HG03432 (cell line): ENCODE measurements at regions not wholly inside any gene's neighbourhood (a gene's known extent, or its start where the extent isn't known, plus 50 kb on each side); places are given as distances from the start of the nearest gene placed in this dataset.
"Not testable (repeated sequence)": the region's sequence is repeated elsewhere in the genome, so short reads cannot be mapped to it uniquely, and the experiment has no call there.

Source experiments
- ATAC-seq: cut with Tn5 transposase; IDR thresholded peaks from one replicate; pipeline ENCODE4 v1.9.1; 2021; ENCODE audit warnings: mild to moderate bottlenecking, moderate library complexity; ENCODE audit not compliant: unreplicated experiment

DNA sequence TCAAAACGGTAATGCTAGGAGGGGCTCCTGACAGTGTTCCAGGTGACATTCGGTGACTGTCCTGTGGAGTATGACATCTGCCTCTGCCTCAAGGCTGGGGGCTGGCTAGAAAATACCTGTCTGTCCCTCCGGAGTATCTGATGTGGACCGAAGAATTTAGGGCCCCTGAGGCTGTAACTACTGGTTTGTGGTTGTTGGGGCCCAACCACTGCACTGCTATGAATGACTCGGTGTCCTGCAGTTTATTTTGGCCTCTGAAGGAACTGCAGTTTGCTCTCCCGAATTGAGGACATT lies 198.9 kb upstream of the CAND1 start:
- ATAC-seq: no peak

DNA sequence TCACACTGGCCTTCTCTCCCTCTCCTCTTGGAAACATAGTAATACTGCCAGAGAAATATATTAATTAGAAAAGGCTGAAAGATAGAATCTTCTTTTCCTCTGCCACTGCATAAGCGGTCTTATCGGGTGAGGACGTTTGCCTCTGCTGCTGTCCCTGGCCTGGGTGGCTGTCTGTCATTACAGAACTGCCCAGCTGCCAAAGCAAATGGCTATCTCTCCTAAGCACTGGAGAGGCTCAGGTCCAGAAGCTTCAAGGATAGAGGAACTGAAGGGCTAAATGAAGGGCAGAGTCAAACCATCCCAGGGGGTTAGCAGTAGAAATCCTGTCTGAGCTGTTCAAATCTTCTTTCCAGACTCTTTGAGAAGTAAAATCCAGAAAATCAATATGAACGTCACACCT lies 198.6 kb upstream of the CAND1 start:
- no peak for ATAC-seq

DNA sequence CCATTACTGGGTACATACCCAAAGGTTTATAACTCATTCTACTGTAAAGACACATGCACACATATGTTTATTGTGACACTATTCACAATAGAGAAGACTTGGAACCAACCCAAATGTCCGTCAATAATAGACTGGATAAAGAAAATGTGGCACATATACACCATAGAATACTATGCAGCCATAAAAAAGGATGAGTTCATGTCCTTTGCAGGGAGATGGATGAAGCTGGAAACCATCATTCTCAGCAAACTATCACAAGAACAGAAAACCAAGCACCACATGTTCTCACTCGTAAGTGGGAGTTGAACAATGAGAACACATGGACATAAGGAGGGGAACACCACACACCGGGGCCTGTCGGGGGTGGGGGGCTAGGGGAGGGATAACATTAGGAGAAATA lies 196.9 kb upstream of the CAND1 start:
- ATAC-seq: not testable (repeated sequence)

DNA sequence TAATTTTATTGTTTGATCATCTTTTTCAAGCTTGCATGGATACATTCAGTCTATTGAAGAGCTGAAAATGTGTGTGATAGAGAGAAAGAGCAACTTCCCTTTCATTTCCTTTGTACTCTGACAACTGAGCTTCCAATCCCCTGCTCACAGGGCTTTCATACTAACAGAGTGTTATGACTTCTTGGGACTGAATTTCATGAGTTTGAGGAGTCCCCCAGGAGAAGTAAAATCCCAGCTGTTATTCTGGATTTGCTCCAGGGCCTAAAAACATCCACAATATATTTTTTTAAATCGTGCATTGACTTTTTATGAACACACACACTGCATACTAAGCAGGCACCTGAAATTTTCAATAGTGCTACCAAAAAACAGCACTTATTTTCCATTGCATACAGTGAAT lies 195.8 kb upstream of the CAND1 start:
- ATAC-seq: no peak

DNA sequence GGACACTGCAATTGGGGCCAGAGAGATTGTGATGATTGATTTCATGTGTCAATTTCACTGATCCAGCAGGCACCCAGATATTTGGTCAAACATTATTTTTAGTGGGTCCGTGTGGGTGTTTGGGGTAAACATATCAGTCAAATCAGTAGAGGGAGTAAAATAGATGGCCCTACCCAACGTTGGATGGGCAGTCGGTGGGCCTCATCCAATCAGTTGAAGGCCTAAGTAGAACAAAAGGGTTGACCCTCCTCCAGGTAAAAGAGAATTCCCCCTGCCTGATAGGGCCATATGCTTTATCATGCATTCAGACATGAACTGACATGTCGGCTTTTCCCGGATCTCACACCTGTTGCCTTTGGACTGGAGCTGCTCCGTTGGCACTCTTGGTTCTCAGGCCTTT lies 195.1 kb upstream of the CAND1 start:
- ATAC-seq: no peak

DNA sequence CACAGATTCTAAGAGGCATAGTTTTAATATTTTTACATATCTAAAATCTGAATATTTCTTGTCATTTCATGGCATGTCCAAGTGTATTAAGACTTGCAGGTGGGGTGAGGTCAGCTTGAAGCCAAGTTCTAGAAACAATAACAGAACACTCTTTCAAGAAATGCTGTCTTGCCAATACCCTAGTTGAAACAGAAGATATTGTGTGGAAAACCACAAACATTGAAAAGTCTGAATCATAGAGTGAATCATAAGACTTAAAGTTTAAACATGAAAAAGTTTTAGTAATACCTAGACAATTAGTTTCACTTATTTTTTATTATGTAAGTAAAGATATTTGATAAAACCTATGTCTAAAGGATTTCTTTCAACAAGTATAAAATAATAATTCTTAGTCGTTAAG lies 191.5 kb upstream of the CAND1 start:
- ATAC-seq: no peak

DNA sequence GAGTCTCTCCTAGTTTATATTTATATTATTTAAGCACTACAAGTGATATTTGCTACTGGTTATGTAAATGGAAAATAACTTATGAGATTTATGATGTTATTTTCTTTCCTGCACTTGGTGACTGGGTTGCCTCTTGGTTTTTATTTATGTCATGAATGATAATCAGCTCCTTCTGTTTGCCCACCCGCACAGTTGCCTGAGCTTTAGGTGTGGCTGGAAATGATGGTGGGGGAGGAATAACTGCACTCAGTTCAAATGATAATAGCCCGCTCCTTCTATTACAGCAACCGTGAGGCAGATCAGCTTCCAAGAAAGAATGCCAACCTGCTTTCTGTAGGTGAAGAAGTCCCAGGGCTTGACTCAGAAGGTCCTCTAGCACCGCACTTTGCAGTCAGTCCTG lies 190.2 kb upstream of the CAND1 start:
- ATAC-seq: no peak

DNA sequence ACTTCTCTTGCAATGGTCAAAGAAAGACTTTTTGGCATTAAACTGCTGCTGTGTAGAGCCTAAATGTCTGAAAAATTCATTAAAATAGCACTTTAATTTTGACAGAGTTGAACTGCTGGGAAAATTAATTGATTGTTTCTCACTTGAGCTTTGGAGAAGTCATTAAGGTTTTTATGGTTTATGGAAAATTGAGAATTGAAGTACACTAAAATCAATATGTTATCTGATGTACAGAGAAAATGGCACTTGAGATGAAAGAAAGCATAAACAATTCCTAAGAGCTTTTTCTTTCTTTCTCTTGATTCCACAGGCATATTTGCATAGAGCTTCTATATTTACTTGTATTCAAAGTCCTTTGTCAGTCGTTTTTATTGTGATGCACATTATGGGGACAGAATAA lies 188.5 kb upstream of the CAND1 start:
- ATAC-seq: no peak

DNA sequence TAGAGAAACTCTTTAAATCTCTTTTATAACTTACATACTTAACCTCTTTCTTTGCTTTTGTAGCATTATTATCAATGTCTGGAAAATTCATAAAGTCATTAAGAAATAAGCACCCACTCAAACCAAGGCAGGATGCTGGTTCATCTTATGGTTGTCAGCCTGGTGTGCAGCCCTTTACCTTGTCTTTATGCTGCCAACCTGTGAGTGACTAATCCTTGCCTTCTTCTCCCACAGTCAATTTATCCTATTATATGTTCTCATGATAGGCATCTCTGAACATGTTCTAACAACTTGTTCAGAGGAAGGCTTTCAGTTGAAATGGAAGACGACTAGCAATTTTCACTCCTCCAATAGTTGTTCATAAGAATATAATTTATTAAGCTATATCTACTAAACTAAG lies 186.9 kb upstream of the CAND1 start:
- ATAC-seq: no peak

DNA sequence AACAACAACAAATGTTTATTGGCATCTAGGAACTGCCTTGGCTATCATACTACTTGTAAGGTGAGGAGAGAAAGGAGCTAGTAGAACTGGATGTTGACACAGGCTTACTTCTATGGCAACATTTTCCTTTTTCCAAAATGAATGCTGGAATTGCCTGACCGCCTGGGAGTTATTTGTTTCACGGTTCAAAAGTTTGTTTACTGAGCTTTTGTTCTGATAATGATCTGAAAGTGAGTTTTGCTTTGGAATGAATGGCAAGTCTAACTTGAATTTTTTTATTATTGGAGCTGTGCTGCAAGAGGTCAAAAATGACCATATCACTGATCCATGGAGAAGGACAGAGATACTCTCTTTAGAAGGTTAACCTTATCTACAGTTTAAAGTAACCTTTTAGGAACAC lies 183.5 kb upstream of the CAND1 start:
- ATAC-seq: no peak

DNA sequence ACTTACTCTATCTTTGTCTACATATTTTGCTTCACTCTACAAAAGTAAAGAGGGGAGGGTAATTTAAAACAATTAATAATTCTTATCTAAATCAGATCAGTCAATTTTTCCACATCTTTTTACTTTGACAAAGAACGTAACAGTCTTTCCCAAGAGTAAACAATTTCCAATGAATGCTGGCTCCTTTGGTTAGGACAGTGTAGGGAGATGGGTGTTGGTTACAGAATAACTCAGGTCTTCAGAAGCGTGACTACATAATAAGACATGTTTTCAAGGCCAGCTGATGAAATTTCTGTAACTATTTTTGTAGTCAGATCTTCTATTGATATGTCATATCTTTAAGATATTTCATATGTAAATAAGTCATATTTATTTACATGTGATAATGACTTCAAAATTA lies 183.0 kb upstream of the CAND1 start:
- ATAC-seq: no peak

DNA sequence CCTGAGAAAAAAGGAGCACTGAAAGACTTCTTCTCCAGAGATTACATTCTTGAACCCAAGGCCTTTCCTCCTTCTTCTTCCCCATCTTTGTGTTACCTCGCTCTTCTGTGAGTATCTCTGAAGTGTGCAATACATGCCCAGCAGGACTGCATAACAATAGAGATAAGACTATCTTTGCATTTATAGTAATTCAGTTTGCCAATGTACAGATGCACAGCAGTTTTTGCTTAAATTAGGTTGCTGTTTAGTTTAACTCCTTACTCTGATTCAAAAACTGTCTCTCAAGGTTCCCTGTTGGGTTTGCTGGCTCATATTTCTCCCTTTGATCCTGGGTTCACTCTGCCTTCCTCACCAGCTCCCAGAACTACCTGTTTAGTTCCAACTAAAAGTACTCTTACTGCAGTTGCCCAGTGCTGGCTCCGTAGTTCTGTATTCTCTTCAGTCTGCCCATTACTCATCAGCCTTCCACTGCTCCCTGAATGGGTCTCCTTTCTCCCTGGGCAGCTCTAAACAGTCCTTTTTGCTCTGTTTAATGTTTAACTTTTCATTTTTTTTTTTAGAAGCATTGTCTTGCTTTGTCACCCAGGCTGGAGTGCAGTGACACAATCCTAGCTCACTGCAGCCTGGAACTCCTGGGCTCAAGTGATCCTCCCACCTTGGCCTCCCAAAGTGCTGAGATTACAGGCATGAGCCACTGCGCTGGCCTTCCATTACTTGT lies 180.6 kb upstream of the CAND1 start:
- no peak for ATAC-seq

DNA sequence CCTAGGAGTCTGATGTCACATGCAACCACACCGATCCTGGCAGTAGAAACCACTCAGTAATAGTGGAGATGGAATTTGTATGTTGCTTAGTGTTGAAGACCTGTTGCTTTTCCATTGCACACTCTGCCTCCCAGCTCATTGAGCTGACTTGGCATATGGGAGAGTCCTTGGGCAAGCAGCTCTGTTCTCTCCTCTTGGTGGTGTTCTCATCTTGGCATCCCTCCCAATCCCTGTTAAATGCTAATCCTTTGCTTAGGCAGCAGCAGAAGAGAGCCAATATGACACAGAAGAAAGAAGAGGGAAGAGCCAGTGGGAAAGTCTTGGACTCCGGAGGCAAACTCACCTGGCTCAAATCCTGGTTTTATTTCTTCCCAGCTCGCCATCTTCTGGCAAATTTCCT lies 178.0 kb upstream of the CAND1 start:
- no peak for ATAC-seq

DNA sequence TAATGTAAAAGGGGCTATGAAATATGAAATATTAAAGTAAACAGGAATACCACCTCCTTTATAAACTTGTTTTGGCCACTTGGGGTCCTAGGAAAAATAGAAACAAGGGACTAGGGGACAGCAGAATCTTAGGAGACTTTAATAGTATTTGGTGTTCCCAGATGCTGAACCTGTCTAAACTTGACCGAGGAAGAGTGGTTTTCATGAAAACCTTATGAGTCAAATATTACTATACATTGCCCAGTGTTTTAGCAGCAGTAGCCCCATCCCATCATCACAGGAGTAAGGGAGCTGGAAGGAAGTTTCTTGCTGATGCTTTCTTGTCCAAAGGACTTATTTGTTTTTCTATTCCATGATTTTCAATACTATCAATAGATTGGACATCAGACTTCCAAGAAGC lies 177.5 kb upstream of the CAND1 start:
- no peak for ATAC-seq

DNA sequence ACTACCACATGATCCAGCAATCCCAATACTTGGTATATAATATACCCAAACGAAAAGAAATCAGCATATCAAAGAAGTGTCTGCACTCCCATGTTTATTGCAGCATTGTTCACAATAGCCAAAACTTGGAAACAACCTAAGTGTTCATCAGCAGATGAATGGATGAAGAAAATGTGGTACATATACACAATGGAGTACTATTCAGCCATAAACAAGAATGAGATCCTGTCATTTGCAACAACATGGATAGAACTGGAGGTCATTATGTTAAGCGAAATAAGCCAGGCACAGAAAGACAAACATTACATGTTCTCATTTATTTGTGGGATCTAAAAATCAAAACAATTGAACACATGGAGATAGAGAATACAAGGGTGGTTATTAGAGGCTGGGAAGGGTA lies 176.2 kb upstream of the CAND1 start:
- ATAC-seq: not testable (repeated sequence)

DNA sequence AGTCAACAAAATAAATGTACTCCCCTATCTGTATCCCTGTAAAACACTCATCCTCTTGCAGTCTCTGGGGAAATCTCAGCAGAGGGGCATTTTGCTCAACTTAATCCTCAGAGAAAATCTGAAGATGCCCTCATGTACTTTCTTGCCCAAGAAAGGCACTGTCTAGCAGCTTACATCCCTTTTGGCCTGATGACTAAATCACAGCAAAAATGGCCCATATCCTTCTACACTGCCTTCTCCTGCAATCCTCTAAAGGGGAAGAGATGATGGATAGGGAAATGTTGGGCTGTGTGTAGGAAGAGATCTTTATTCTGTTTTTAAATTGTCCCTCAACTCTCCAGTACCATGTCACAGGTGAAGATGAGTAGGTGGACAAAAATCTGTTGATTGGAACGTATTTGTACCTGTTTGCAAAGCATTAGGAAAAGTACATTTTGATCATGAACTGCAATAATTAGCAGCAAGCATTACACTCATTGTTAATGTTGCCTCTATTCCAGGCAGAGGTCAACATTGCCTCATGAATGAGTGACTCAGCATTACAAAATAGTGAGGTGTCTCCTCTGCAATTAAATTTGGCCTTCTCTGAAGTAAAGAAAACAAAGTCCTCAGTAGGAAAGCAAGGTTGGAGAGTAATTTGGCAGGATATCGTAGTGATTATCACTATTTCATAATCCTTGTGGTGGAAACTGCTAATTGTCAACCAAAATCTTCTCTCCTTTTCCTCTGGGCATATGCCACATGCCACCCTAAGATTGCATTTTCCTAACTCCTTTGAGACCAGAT lies 172.4 kb upstream of the CAND1 start:
- ATAC-seq: no peak

DNA sequence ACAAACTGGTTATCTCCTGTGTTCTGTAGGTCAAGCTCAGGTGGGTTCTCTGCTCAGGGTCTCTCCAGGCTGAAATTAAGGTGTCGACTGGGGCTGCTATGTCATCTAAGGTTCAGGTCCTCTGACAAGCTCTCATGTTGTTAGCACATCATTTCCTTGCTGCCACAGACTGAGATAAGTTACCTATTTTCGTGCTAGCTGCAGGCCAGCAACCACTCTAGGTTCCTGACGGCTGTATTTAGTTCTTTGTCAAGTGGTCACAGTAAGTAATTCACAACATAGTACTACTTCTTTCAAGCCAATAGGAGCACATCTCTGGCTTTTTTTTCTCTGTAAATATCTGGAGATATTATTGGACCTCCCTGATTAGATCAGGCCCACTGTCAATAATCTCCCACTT lies 169.3 kb upstream of the CAND1 start:
- ATAC-seq: no peak

DNA sequence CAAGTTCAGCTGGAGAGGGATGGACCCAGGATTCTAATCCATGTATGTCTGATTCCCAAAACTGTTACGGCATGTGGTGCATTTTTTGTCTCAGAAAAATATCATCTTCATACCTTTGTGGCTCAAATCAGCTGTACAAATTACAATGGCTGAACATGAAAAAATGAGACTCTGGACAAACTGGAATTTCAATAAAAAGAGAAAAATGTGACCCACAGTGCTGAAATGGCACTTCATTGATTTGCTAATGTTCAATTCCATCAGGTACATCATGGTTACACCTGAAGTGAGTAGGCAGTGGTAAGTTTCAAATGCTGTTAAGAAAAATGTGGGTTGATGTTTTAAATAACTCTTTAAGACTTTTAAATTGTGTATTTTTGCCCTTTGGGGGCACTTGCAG lies 165.6 kb upstream of the CAND1 start:
- ATAC-seq: no peak

DNA sequence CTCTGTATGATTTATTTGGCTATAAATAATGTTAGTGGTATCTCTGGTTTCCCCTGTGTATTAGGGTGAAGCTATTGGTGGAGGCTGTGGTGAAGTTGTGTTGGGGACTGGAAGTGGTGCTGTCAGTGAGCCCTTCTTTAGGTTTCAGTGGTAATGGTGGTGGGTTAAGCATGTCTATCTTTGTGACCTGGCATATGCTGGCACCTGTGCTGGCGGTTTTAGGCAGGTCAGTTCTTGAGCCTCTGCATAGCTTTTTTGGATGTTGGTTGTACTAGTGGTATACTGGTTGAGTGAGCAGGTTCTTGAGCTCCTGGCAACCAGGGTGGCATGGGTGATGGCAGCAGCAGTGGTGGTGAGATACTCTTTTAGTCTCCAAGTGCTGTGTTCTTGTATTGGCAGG lies 161.9 kb upstream of the CAND1 start:
- ATAC-seq: no peak

DNA sequence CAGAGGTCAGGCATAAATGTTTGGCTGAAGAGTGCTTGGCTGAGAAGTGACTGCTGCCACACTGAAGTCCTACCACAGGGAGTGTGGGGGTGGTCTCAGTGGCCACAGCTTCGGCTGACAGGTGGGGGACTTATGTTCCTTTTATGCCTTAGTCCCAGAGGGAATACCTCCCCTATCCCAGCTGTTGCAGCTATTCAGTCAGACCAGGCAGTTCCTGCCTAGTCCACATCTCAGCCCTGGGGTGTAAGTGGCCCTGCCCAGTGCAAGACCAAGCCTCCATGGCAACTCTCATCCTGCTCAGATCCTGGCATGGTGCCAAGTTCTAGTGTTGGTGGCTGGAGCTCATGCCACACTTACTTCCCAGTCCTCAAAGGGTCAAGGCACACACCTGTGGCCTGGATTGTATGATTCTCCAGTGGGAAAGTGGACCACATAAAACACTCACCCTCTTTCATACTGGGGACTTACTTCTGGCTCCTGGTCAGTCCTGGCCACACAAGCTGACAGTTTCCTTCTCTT lies 161.3 kb upstream of the CAND1 start:
- no peak for ATAC-seq

DNA sequence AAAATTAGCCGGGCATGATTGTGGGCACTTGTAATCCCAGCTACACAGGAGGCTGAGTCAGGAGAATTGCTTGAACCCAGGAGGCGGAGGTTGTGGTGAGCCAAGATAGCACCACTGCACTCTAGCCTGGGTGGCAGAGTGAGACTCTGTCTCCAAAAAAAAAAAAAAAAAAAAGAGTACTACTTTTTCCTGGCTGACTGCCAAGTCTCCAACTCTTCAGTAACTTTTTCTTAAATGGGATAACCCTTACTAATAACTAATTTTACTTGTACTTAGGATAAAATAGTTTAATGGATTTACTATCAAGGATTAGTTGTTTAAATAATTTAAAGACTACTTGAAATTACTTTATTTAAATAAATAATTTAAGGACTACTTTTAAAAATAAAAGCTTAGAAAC lies 158.8 kb upstream of the CAND1 start:
- not testable (repeated sequence) for ATAC-seq

DNA sequence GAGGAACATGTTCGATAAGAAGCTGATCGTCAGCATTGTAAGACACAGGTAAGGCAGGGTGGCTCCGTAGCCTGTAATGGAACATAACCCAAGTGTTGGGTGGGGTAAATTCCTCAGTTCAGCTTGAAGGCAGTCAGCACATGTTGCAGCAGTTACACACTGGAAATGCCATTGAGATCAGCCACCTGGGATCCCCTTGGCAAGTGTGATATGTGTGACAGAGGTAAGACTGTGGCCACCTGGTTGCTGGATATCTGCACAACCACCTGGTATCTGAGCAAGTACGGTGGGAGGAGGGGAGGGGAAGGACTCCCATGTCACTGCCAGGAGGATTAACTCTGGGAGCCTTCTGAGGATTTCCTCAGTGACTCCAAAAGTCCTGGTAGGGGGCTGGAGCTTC lies 158.0 kb upstream of the CAND1 start:
- no peak for ATAC-seq

DNA sequence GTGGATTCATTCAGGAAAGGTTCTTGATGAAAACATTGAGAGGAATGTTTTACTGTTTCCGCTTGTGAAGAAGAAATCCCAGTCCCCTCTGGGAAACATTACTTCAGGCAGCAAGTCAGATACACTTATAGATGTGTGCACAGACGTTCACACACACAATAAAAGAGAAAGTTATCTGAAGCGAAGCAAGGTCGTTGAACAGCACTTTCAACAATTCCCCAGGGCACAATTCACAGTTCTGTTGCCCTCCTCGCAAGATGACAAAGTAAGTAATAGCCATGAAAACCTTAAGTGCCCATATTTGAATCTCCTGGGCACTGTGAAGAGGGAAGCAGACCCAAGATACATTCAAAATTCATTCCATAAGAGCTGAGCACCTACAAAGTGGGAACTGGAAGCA lies 156.6 kb upstream of the CAND1 start:
- no peak for ATAC-seq
